Ishikawa (cell line): ENCODE measurements at regions not wholly inside any gene's neighbourhood (a gene's known extent, or its start where the extent isn't known, plus 50 kb on each side); places are given as distances from the start of the nearest gene placed in this dataset.

Source experiments
- CEBPB ChIP-seq: IDR thresholded peaks from 2 replicates; pipeline ENCODE4 v1.6.1; 2012
- CREB1 ChIP-seq: IDR thresholded peaks from 2 replicates; pipeline ENCODE4 v1.6.1; 2012; ENCODE audit warnings: low read depth
- EGR1 ChIP-seq: IDR thresholded peaks from 2 replicates; pipeline ENCODE4 v1.6.1; 2012
- EP300 ChIP-seq: IDR thresholded peaks from 2 replicates; pipeline ENCODE4 v1.6.1; 2012; ENCODE audit warnings: borderline replicate concordance
- FOXM1 ChIP-seq: IDR thresholded peaks from 2 replicates; pipeline ENCODE4 v1.6.1; 2012; ENCODE audit warnings: low read depth, borderline replicate concordance
- MAX ChIP-seq: IDR thresholded peaks from 2 replicates; pipeline ENCODE4 v1.6.1; 2012
- RAD21 ChIP-seq: IDR thresholded peaks from 2 replicates; pipeline ENCODE4 v1.6.1; 2012; ENCODE audit warnings: low read depth
- REST ChIP-seq: IDR thresholded peaks from 2 replicates; pipeline ENCODE4 v1.6.1; 2012; ENCODE audit warnings: low read depth, mild to moderate bottlenecking
- TAF1 ChIP-seq: IDR thresholded peaks from 2 replicates; pipeline ENCODE4 v1.6.1; 2012; ENCODE audit warnings: low read depth, mild to moderate bottlenecking
- TCF12 ChIP-seq: IDR thresholded peaks from 2 replicates; pipeline ENCODE4 v1.6.1; 2012; ENCODE audit warnings: low read depth
- TEAD4 ChIP-seq: IDR thresholded peaks from 2 replicates; pipeline ENCODE4 v1.6.1; 2012
- YY1 ChIP-seq: IDR thresholded peaks from 2 replicates; pipeline ENCODE4 v1.6.1; 2012; ENCODE audit warnings: low read depth

GRCh38 chr3:176183181-176183580, 1014.1 kb downstream of the TBL1XR1 start:
- TF ChIP-seq EP300: no peak
- TF ChIP-seq FOXM1: no peak
- no peak for TF ChIP-seq RAD21
- no peak for TF ChIP-seq CEBPB
- TF ChIP-seq CREB1: no peak
- TF ChIP-seq YY1: no peak
- no peak for TF ChIP-seq MAX
- TF ChIP-seq TEAD4: no peak
- TF ChIP-seq TCF12: no peak
- TF ChIP-seq REST: no peak
- no peak for TF ChIP-seq EGR1
- no peak for TF ChIP-seq TAF1
